Smooth muscle cell (in vitro differentiated cells): ENCODE measurements at regions not wholly inside any gene's neighbourhood (a gene's known extent, or its start where the extent isn't known, plus 50 kb on each side); places are given as distances from the start of the nearest gene placed in this dataset.

Experiments
- DNase-seq: peaks from one replicate; lab custom pipeline; 2025; ENCODE audit not compliant: unreplicated experiment; lab: John Stamatoyannopoulos, UW
- H2AFZ ChIP-seq: fragments of 200-600 bp; sonication (generic); 2 replicates; pipeline ENCODE4 v1.6.0; 2016; ENCODE audit warnings: antibody characterized with exemption, low read depth, mild to moderate bottlenecking
- H3F3A ChIP-seq: fragments of 200-600 bp; sonication (generic); 2 replicates; pipeline ENCODE4 v1.6.0; 2017; ENCODE audit warnings: antibody characterized with exemption, low read depth
- H3K27ac ChIP-seq: fragments of 200-600 bp; sonication (generic); 2 replicates; pipeline ENCODE4 v1.5.1; 2016; ENCODE audit warnings: low read depth, mild to moderate bottlenecking
- H3K27me3 ChIP-seq: fragments of 200-600 bp; sonication (generic); 2 replicates; pipeline ENCODE4 v1.6.1; 2016; ENCODE audit warnings: low read depth, mild to moderate bottlenecking
- H3K36me3 ChIP-seq: fragments of 200-600 bp; sonication (generic); 2 replicates; pipeline ENCODE4 v1.5.1; 2016; ENCODE audit warnings: low read depth
- H3K4me1 ChIP-seq: fragments of 200-600 bp; sonication (generic); 2 replicates; pipeline ENCODE4 v1.5.1; 2016; ENCODE audit warnings: low read depth
- H3K4me2 ChIP-seq: fragments of 200-600 bp; sonication (generic); 2 replicates; pipeline ENCODE4 v1.6.0; 2016; ENCODE audit warnings: mild to moderate bottlenecking
- H3K4me3 ChIP-seq: fragments of 200-600 bp; sonication (generic); 2 replicates; pipeline ENCODE4 v1.5.1; 2016; ENCODE audit warnings: mild to moderate bottlenecking
- H3K79me2 ChIP-seq: fragments of 200-600 bp; sonication (generic); 2 replicates; pipeline ENCODE4 v1.6.0; 2016; ENCODE audit warnings: low read depth, mild to moderate bottlenecking
- H3K9ac ChIP-seq: fragments of 200-600 bp; sonication (generic); 2 replicates; pipeline ENCODE4 v1.6.0; 2016; ENCODE audit warnings: low read depth
- H3K9me3 ChIP-seq: fragments of 200-600 bp; sonication (generic); replicated peaks from 2 replicates; pipeline ENCODE4 v1.5.1; 2016; ENCODE audit warnings: low read depth
- H4K20me1 ChIP-seq: fragments of 200-600 bp; sonication (generic); 2 replicates; pipeline ENCODE4 v1.6.0; 2016; ENCODE audit warnings: low read depth
- WGBS: methylation state at CpG from one replicate; pipeline ENCODE4 v1.1.7; 2016; ENCODE audit warnings: low lambda C conversion rate; 5-methylcytosine and 5-hydroxymethylcytosine counted together
- TF ChIP-seq, protein P1 (sequence below): fragments of 200-600 bp; sonication (generic); IDR thresholded peaks from 2 replicates; pipeline ENCODE4 v1.5.1; 2017; ENCODE audit warnings: borderline replicate concordance, mild to moderate bottlenecking, antibody characterized with exemption; ENCODE audit not compliant: insufficient read depth, poor library complexity, severe bottlenecking

- Histone ChIP-seq H3K27me3 (no peaks in the 10 kb centered on the region), H3K9me3 (no peaks in the 10 kb centered on the region), H3K27ac (no peak overlapping the region), H4K20me1 (no peaks in the 10 kb centered on the region), H3K79me2 (no peaks in the 10 kb centered on the region), H3K36me3 (no peaks in the 10 kb centered on the region), H3K4me3 (no peak overlapping the region), H3F3A (no peaks in the 10 kb centered on the region), H3K4me2 (no peak overlapping the region), H3K9ac (no peak overlapping the region), H2AFZ (no peak overlapping the region), H3K4me1 (no peaks in the 10 kb centered on the region)
- TF ChIP-seq, protein P1, sequence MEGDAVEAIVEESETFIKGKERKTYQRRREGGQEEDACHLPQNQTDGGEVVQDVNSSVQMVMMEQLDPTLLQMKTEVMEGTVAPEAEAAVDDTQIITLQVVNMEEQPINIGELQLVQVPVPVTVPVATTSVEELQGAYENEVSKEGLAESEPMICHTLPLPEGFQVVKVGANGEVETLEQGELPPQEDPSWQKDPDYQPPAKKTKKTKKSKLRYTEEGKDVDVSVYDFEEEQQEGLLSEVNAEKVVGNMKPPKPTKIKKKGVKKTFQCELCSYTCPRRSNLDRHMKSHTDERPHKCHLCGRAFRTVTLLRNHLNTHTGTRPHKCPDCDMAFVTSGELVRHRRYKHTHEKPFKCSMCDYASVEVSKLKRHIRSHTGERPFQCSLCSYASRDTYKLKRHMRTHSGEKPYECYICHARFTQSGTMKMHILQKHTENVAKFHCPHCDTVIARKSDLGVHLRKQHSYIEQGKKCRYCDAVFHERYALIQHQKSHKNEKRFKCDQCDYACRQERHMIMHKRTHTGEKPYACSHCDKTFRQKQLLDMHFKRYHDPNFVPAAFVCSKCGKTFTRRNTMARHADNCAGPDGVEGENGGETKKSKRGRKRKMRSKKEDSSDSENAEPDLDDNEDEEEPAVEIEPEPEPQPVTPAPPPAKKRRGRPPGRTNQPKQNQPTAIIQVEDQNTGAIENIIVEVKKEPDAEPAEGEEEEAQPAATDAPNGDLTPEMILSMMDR: no peak
- WGBS: 63% methylated on average over 8 of the region's 8 CpGs
- DNase-seq: no peak
These were observed 441.7 kb downstream of the RNF144A start for GRCh38 chr2:7358865-7359447.

DNA sequence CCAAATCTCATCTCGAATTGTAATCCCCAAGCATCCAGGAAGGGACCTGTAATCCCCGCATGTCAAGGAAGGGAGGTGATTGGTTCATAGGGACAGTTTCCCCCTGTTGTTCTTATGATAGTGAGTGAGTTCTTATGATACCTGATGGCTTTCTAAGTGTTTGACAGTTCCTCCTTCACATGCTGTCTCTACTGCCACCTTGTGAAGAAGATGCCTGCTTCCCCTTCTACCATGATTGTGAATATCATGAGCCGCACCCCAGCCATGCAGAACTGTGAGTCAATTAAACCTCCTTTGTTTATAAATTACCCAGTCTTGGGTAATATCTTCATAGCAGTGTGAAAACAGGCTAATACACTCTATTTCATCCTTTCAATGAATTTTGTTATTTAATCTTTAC, 446.7 kb downstream of the RNF144A start:
- no peak overlapping the region for H3K9ac ChIP-seq
- no peak overlapping the region for H2AFZ ChIP-seq
- H3K4me3 ChIP-seq: no peak overlapping the region
- no peaks in the 10 kb centered on the region for H3F3A ChIP-seq
- no peaks in the 10 kb centered on the region for H4K20me1 ChIP-seq
- no peaks in the 10 kb centered on the region for H3K36me3 ChIP-seq
- H3K27me3 ChIP-seq: no peaks in the 10 kb centered on the region
- WGBS: 89% methylated on average over 3 of the region's 3 CpGs
- no peak overlapping the region for H3K27ac ChIP-seq
- no peak overlapping the region for H3K4me2 ChIP-seq
- TF ChIP-seq, protein P1: no peak
- H3K9me3 ChIP-seq: no peaks in the 10 kb centered on the region
- DNase-seq: no peak
- H3K4me1 ChIP-seq: no peaks in the 10 kb centered on the region
- no peaks in the 10 kb centered on the region for H3K79me2 ChIP-seq

DNA sequence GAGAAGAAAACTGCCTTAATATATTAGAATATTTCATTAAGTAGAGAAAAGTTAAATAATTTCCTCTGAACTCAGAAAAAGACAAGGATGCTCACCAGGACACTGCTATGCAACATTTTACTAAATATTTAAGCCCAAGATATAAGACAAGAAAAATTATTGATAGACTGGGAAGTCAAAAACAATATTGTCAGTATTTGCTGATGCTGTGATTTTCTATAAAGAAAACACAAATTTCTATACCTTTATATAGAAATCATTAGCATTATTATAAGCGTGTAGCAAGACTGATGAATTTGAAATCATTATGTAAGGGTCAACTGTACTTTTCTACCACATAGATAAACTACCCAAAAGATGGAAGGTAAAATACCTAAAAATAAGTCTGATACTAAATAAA, 451.0 kb downstream of the RNF144A start:
- TF ChIP-seq, protein P1: no peak
- Histone ChIP-seq H3K36me3 (no peaks in the 10 kb centered on the region), H3K27me3 (no peaks in the 10 kb centered on the region), H2AFZ (no peak overlapping the region), H3K9ac (no peak overlapping the region), H3K4me2 (no peak overlapping the region), H3K79me2 (no peaks in the 10 kb centered on the region), H3K27ac (no peak overlapping the region), H3K9me3 (no peaks in the 10 kb centered on the region), H3K4me1 (no peaks in the 10 kb centered on the region), H4K20me1 (no peaks in the 10 kb centered on the region), H3F3A (no peaks in the 10 kb centered on the region), H3K4me3 (no peak overlapping the region)
- WGBS: 84% methylated on average over 1 of the region's 1 CpG
- no peak for DNase-seq

- Histone ChIP-seq H3K27ac (no peak overlapping the region), H3K27me3 (no peaks in the 10 kb centered on the region), H4K20me1 (no peaks in the 10 kb centered on the region), H2AFZ (no peak overlapping the region), H3K4me2 (no peak overlapping the region), H3K79me2 (no peaks in the 10 kb centered on the region), H3K36me3 (no peaks in the 10 kb centered on the region), H3K4me3 (no peak overlapping the region), H3K9me3 (no peaks in the 10 kb centered on the region), H3K9ac (no peak overlapping the region), H3K4me1 (no peaks in the 10 kb centered on the region), H3F3A (no peaks in the 10 kb centered on the region)
- TF ChIP-seq, protein P1: no peak
- no peak for DNase-seq
- 84% methylated on average over 1 of the region's 1 CpG for WGBS
These were observed 455.9 kb downstream of the RNF144A start for GRCh38 chr2:7373156-7373555.
